ENCODE measurements at regions not wholly inside any gene's neighbourhood (a gene's known extent, or its start where the extent isn't known, plus 50 kb on each side); places are given as distances from the start of the nearest gene placed in this dataset.

DNA sequence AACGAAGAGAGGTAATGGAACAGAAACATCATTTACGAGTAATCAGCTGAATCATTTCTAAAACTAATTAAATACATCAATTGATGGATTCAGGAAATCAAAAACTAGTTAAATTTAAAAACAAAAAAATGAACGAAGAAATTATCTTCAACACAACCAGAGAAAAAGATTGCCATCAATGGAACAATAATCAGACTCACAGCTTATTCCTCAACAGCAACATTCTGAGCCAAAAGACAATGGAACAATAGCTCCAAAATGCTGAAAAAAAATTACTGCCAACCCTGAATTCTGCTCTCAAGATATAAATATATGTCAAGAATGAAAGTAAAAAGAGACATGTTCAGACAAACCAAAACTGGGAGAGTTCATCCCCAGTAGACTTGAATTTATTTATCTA is 65.5 kb upstream of the KLF3 start:
- Histone ChIP-seq H2AFZ (ENCODE audit: low read depth) (no peak overlapping the region), H3K4me2 (no peak overlapping the region), H3K27me3 (ENCODE audit: insufficient read depth, low read depth) (no peaks in the 10 kb centered on the region), H4K20me1 (ENCODE audit: insufficient read depth) (no peaks in the 10 kb centered on the region), H3K4me3 (IDR thresholded peaks at IDR 0.05; ENCODE audit: insufficient read depth, low read depth, low read length) (no peak overlapping the region), H3K36me3 (ENCODE audit: insufficient read depth) (no peaks in the 10 kb centered on the region), H3K4me1 (ENCODE audit: low read depth, poor library complexity, severe bottlenecking) (no peaks in the 10 kb centered on the region), H3K9ac (no peak overlapping the region), H3K27ac (no peak overlapping the region), H3K79me2 (ENCODE audit: insufficient read depth, low read depth) (no peaks in the 10 kb centered on the region)
- TF ChIP-seq, protein P1, sequence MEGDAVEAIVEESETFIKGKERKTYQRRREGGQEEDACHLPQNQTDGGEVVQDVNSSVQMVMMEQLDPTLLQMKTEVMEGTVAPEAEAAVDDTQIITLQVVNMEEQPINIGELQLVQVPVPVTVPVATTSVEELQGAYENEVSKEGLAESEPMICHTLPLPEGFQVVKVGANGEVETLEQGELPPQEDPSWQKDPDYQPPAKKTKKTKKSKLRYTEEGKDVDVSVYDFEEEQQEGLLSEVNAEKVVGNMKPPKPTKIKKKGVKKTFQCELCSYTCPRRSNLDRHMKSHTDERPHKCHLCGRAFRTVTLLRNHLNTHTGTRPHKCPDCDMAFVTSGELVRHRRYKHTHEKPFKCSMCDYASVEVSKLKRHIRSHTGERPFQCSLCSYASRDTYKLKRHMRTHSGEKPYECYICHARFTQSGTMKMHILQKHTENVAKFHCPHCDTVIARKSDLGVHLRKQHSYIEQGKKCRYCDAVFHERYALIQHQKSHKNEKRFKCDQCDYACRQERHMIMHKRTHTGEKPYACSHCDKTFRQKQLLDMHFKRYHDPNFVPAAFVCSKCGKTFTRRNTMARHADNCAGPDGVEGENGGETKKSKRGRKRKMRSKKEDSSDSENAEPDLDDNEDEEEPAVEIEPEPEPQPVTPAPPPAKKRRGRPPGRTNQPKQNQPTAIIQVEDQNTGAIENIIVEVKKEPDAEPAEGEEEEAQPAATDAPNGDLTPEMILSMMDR (conservative IDR thresholded peaks at IDR 0.05; ENCODE audit: low read depth, low read length), result no peak

DNA sequence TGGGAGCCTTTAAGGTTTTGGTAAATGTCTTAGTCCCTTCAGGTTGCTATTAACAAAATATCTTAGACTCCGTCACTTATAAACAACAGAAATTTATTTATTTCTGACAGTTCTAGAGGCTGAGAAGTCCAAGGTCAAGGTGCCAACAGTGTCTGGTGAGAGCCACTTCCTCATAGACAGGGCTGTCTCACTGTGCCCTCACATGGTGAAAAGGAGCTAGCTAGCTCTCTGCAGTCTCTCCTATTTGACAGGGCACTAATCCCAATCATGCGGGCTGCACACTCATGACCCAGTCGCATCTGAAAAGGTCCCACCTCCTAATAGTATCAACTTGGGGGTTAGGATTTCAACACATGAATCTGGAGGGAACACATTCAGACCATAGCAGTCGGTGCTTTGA is 63.4 kb upstream of the KLF3 start:
- Histone ChIP-seq H3K79me2 (ENCODE audit: insufficient read depth, low read depth) (no peaks in the 10 kb centered on the region), H3K36me3 (ENCODE audit: insufficient read depth) (no peaks in the 10 kb centered on the region), H3K9ac (no peak overlapping the region), H3K27ac (no peak overlapping the region), H4K20me1 (ENCODE audit: insufficient read depth) (no peaks in the 10 kb centered on the region), H3K4me2 (no peak overlapping the region), H3K4me3 (IDR thresholded peaks at IDR 0.05; ENCODE audit: insufficient read depth, low read depth, low read length) (no peak overlapping the region), H3K27me3 (ENCODE audit: insufficient read depth, low read depth) (no peaks in the 10 kb centered on the region), H2AFZ (ENCODE audit: low read depth) (no peak overlapping the region), H3K4me1 (ENCODE audit: low read depth, poor library complexity, severe bottlenecking) (no peaks in the 10 kb centered on the region)
- TF ChIP-seq, protein P1 (conservative IDR thresholded peaks at IDR 0.05; ENCODE audit: low read depth, low read length), result no peak

DNA sequence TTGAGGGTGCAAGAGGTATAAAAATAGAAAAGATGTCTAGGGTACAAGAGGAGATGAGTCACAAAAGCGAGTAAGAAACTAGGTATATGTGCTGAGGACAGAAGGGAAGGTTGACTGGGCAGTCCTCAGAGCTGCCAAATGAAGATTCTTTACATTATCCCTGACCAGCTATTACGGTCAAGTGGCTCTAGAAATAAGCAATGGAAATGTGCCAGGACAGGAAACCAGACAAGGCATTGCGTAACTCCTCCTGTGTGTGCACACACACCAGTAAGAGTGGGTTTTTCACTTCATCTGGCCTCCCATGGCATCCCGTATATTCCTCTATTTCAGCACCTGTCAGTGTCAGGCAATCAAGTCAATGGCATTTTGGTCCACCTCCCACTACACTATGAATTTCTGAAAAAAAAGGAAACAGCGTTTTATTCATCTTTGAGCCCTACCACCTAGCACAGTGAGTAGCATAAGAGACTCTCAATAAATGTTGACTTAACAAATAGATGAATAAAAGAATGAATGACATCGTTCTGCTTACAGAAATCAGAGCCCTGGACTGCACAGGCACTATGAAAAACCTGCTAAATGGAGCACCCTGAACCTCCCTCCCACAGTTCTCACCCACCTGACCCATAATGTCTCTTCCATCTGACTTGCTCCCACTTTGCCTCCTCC is 62.6 kb upstream of the KLF3 start:
- H3K9ac ChIP-seq, result no peak overlapping the region
- H3K27me3 ChIP-seq (ENCODE audit: insufficient read depth, low read depth), result no peaks in the 10 kb centered on the region
- TF ChIP-seq, protein P1 (conservative IDR thresholded peaks at IDR 0.05; ENCODE audit: low read depth, low read length), result no peak
- H3K36me3 ChIP-seq (ENCODE audit: insufficient read depth), result no peaks in the 10 kb centered on the region
- no peaks in the 10 kb centered on the region for H3K4me1 ChIP-seq (ENCODE audit: low read depth, poor library complexity, severe bottlenecking)
- H3K4me2 ChIP-seq, result no peak overlapping the region
- no peak overlapping the region for H3K4me3 ChIP-seq (IDR thresholded peaks at IDR 0.05; ENCODE audit: insufficient read depth, low read depth, low read length)
- no peaks in the 10 kb centered on the region for H4K20me1 ChIP-seq (ENCODE audit: insufficient read depth)
- no peak overlapping the region for H2AFZ ChIP-seq (ENCODE audit: low read depth)
- H3K79me2 ChIP-seq (ENCODE audit: insufficient read depth, low read depth), result no peaks in the 10 kb centered on the region
- no peak overlapping the region for H3K27ac ChIP-seq

DNA sequence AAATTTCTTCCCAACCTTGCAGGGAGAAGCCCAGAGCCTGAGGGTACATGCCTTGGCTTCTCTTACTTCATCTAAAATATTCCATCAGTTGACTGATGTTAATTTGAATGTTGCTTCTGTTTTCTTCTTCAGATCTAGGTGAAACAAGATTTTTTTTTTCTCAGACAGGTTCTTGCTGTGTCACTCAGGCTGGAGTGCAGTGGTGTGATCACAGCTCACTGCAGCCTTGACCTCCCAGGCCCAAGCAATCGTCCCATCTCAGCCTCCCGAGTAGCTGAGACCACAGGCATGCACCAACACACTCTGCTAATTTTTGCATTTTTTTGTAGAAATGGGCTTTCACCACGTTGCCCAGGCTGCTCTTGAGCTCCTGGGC is 62.1 kb upstream of the KLF3 start:
- Histone ChIP-seq H3K36me3 (ENCODE audit: insufficient read depth) (no peaks in the 10 kb centered on the region), H3K79me2 (ENCODE audit: insufficient read depth, low read depth) (no peaks in the 10 kb centered on the region), H3K9ac (no peak overlapping the region), H3K27me3 (ENCODE audit: insufficient read depth, low read depth) (no peaks in the 10 kb centered on the region), H4K20me1 (ENCODE audit: insufficient read depth) (no peaks in the 10 kb centered on the region), H3K4me2 (no peak overlapping the region), H3K27ac (no peak overlapping the region), H2AFZ (ENCODE audit: low read depth) (no peak overlapping the region), H3K4me3 (IDR thresholded peaks at IDR 0.05; ENCODE audit: insufficient read depth, low read depth, low read length) (no peak overlapping the region), H3K4me1 (ENCODE audit: low read depth, poor library complexity, severe bottlenecking) (no peaks in the 10 kb centered on the region)
- TF ChIP-seq, protein P1 (conservative IDR thresholded peaks at IDR 0.05; ENCODE audit: low read depth, low read length), result no peak

Measured in KMS-11 (cell line).